ENCODE measurements at regions not wholly inside any gene's neighbourhood (a gene's known extent, or its start where the extent isn't known, plus 50 kb on each side); places are given as distances from the start of the nearest gene placed in this dataset.

GRCh38 chr17:12358477-12358876 lies 307.2 kb upstream of the MYOCD start:
- no peak for DNase-seq (ENCODE audit: extremely low read depth, low read depth)
- no peak overlapping the region for H3K4me3 ChIP-seq (replicated peaks; ENCODE audit: low read depth, low read length)
- no peak for TF ChIP-seq CTCF (IDR thresholded peaks at IDR 0.05; ENCODE audit: low read depth, low read length, missing control alignments)

GRCh38 chr17:12362853-12363455 lies 302.7 kb upstream of the MYOCD start:
- no peak for DNase-seq (ENCODE audit: extremely low read depth, low read depth)
- H3K4me3 ChIP-seq (replicated peaks; ENCODE audit: low read depth, low read length) = no peak overlapping the region
- TF ChIP-seq CTCF (IDR thresholded peaks at IDR 0.05; ENCODE audit: low read depth, low read length, missing control alignments) = no peak

GRCh38 chr17:12365805-12366204 lies 299.9 kb upstream of the MYOCD start:
- H3K4me3 ChIP-seq (replicated peaks; ENCODE audit: low read depth, low read length) = no peak overlapping the region
- no peak for DNase-seq (ENCODE audit: extremely low read depth, low read depth)
- TF ChIP-seq CTCF (IDR thresholded peaks at IDR 0.05; ENCODE audit: low read depth, low read length, missing control alignments) = no peak

GRCh38 chr17:12369065-12369464 lies 296.6 kb upstream of the MYOCD start:
- no peak for TF ChIP-seq CTCF (IDR thresholded peaks at IDR 0.05; ENCODE audit: low read depth, low read length, missing control alignments)
- no peak for DNase-seq (ENCODE audit: extremely low read depth, low read depth)
- no peak overlapping the region for H3K4me3 ChIP-seq (replicated peaks; ENCODE audit: low read depth, low read length)

- no peak for DNase-seq (ENCODE audit: extremely low read depth, low read depth)
- no peak overlapping the region for H3K4me3 ChIP-seq (replicated peaks; ENCODE audit: low read depth, low read length)
- TF ChIP-seq CTCF (IDR thresholded peaks at IDR 0.05; ENCODE audit: low read depth, low read length, missing control alignments) = no peak
Observed at GRCh38 chr17:12376276-12376675, 289.4 kb upstream of the MYOCD start.

GRCh38 chr17:12386225-12386624 lies 279.5 kb upstream of the MYOCD start:
- no peak for TF ChIP-seq CTCF (IDR thresholded peaks at IDR 0.05; ENCODE audit: low read depth, low read length, missing control alignments)
- DNase-seq (ENCODE audit: extremely low read depth, low read depth) = peak; percentile 82
- H3K4me3 ChIP-seq (replicated peaks; ENCODE audit: low read depth, low read length) = no peak overlapping the region

- TF ChIP-seq CTCF (IDR thresholded peaks at IDR 0.05; ENCODE audit: low read depth, low read length, missing control alignments) = no peak
- H3K4me3 ChIP-seq (replicated peaks; ENCODE audit: low read depth, low read length) = no peak overlapping the region
- no peak for DNase-seq (ENCODE audit: extremely low read depth, low read depth)
Observed at GRCh38 chr17:12388226-12388625, 277.5 kb upstream of the MYOCD start.
